Left ventricle myocardium inferior (tissue), 1 donor: ENCODE measurements at regions not wholly inside any gene's neighbourhood (a gene's known extent, or its start where the extent isn't known, plus 50 kb on each side); places are given as distances from the start of the nearest gene placed in this dataset.

Source experiments
- DNase-seq: peaks from one replicate; pipeline ENCODE4 v3.0.0-alpha.2; 2020
- H3K27ac ChIP-seq: fragments of 200-600 bp; replicated peaks from 2 replicates; pipeline ENCODE4 v1.8.0; 2021
- H3K27me3 ChIP-seq: fragments of 200-600 bp; 2 replicates; pipeline ENCODE4 v1.8.0; 2021; ENCODE audit warnings: low read depth
- H3K36me3 ChIP-seq: fragments of 200-600 bp; 2 replicates; pipeline ENCODE4 v1.8.0; 2021
- H3K4me1 ChIP-seq: fragments of 200-600 bp; 2 replicates; pipeline ENCODE4 v1.8.0; 2021
- H3K4me3 ChIP-seq: fragments of 200-600 bp; 2 replicates; pipeline ENCODE4 v1.8.0; 2021; ENCODE audit warnings: mild to moderate bottlenecking, moderate library complexity
- H3K9me3 ChIP-seq: fragments of 200-600 bp; replicated peaks from 2 replicates; pipeline ENCODE4 v1.8.0; 2021
- intact Hi-C: fragments of 100-400 bp; cut with micrococcal nuclease; formaldehyde crosslinking; loops from one replicate; pipeline ENCODE4 v1.11.0; 2022
- TF ChIP-seq, protein P1 (sequence below): fragments of 200-600 bp; IDR thresholded peaks from 2 replicates; pipeline ENCODE4 v1.8.0; 2021; ENCODE audit warnings: antibody characterized with exemption, mild to moderate bottlenecking, borderline replicate concordance
- donor health status: DM: no; HTN: yes; CAD: no; lungs with severe emphysema.

DNA sequence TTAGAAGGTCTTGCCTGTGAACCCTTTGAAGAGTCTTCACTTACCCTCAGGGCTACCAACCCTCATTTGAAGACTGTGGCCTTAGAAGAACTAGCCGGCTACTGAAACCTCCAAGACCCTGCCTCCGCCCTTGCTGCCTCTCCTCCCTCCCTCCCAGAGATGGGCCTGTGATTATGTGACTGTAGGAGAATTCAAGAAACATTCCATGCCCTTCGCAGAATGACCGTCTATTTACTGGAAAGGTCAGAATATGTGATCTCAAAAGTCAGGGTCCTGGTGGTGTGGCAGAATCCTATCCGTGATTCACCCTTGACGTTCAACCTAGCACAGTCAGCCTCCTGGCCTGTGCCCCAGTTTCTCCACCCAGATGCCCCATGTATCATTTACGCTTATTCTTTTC lies 109.6 kb downstream of the CTNND1 start:
- TF ChIP-seq, protein P1, sequence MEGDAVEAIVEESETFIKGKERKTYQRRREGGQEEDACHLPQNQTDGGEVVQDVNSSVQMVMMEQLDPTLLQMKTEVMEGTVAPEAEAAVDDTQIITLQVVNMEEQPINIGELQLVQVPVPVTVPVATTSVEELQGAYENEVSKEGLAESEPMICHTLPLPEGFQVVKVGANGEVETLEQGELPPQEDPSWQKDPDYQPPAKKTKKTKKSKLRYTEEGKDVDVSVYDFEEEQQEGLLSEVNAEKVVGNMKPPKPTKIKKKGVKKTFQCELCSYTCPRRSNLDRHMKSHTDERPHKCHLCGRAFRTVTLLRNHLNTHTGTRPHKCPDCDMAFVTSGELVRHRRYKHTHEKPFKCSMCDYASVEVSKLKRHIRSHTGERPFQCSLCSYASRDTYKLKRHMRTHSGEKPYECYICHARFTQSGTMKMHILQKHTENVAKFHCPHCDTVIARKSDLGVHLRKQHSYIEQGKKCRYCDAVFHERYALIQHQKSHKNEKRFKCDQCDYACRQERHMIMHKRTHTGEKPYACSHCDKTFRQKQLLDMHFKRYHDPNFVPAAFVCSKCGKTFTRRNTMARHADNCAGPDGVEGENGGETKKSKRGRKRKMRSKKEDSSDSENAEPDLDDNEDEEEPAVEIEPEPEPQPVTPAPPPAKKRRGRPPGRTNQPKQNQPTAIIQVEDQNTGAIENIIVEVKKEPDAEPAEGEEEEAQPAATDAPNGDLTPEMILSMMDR = no peak
- no peaks in the 10 kb centered on the region for H3K9me3 ChIP-seq
- DNase-seq = no peak
- no peak overlapping the region for H3K4me3 ChIP-seq
- intact Hi-C loops = no loop called here
- no peak overlapping the region for H3K27ac ChIP-seq
- H3K36me3 ChIP-seq = no peaks in the 10 kb centered on the region
- H3K4me1 ChIP-seq = no peaks in the 10 kb centered on the region
- peaks cover 4% of the 10 kb centered on the region for H3K27me3 ChIP-seq

DNA sequence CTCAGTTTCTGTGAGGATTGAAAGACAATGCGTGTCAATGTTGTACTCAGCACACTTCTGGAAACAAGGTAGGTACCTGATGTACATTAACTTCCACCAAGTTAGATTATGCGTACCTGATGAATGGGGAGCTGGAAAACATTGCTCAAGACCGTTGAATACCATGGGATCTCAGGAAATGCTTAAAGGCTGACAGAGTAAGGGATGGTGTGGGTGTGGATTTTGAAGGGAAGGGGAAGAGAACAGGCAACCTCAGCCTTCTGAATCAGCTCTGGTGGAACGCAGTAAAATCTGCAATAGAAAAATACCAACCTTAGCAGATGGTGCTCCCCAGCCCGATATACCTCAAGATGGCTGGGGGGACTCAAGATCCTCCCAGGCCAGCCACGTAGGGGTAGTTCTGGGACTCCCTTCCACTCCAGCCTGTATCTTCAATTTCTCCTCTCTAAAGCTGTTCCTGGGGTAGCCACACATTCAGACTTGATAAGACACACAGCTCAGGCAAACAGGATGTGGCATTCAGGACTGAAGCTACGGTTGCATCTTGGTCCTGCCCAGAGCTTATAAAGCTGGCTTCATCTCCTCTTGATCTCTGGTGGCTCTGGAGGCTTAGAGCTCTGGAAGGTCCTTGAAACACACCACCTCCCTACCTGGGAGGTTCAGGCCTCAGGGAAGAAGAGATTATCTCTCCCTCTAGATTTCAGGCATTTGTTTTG lies 111.8 kb downstream of the CTNND1 start:
- no peak overlapping the region for H3K4me3 ChIP-seq
- TF ChIP-seq, protein P1 = no peak
- intact Hi-C loops = no loop called here

DNA sequence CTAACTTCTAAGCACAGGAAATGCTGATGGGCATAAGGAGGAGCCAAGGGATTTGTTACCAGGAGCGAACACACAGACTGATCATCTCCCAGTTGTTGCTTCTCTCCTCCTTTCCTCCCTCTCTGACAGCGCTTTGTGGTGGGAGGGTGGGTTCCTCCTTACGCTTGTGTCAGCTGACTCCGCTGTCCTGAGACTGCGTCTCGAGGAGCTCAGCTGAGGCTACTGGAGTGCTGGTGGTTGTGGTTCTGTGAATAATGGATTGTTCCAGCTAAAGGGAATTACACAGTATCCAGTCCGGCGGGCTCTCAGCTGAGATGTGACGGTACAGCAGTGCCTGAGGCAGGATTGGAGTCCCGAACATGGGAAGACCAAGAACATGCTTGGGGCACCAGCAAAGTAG lies 113.4 kb downstream of the CTNND1 start:
- H3K27me3 ChIP-seq = peaks cover 4% of the 10 kb centered on the region
- H3K9me3 ChIP-seq = no peaks in the 10 kb centered on the region
- TF ChIP-seq, protein P1 = no peak
- no peaks in the 10 kb centered on the region for H3K36me3 ChIP-seq
- no peak overlapping the region for H3K27ac ChIP-seq
- intact Hi-C loops = no loop called here
- DNase-seq = no peak
- H3K4me3 ChIP-seq = no peak overlapping the region
- no peaks in the 10 kb centered on the region for H3K4me1 ChIP-seq

More for the DNA sequence above, 111.8 kb downstream of the CTNND1 start:
- no peaks in the 10 kb centered on the region for H3K4me1 ChIP-seq
- H3K9me3 ChIP-seq = no peaks in the 10 kb centered on the region
- peaks cover 4% of the 10 kb centered on the region for H3K27me3 ChIP-seq
- no peaks in the 10 kb centered on the region for H3K36me3 ChIP-seq
- H3K27ac ChIP-seq = no peak overlapping the region
- no peak for DNase-seq

GRCh38 chr11:57881647-57882046 lies 120.0 kb downstream of the CTNND1 start:
- Histone ChIP-seq H3K36me3 (no peaks in the 10 kb centered on the region), H3K27ac (no peak overlapping the region), H3K27me3 (no peaks in the 10 kb centered on the region), H3K4me1 (peaks cover 5% of the 10 kb centered on the region), H3K9me3 (no peaks in the 10 kb centered on the region), H3K4me3 (no peak overlapping the region)
- DNase-seq = no peak
- TF ChIP-seq, protein P1 = no peak
- intact Hi-C loops = no loop called here

GRCh38 chr11:57883630-57884029 lies 122.0 kb downstream of the CTNND1 start:
- H3K4me3 ChIP-seq = no peak overlapping the region
- TF ChIP-seq, protein P1 = no peak
- intact Hi-C loops = no loop called here
- no peaks in the 10 kb centered on the region for H3K9me3 ChIP-seq
- no peak overlapping the region for H3K27ac ChIP-seq
- no peak for DNase-seq
- no peaks in the 10 kb centered on the region for H3K36me3 ChIP-seq
- no peaks in the 10 kb centered on the region for H3K27me3 ChIP-seq
- peaks cover 5% of the 10 kb centered on the region for H3K4me1 ChIP-seq
